ENCODE measurements at regions not wholly inside any gene's neighbourhood (a gene's known extent, or its start where the extent isn't known, plus 50 kb on each side); places are given as distances from the start of the nearest gene placed in this dataset.
A peak's percentile ranks its signal among the peaks of the same experiment; 100 is the strongest.

DNA sequence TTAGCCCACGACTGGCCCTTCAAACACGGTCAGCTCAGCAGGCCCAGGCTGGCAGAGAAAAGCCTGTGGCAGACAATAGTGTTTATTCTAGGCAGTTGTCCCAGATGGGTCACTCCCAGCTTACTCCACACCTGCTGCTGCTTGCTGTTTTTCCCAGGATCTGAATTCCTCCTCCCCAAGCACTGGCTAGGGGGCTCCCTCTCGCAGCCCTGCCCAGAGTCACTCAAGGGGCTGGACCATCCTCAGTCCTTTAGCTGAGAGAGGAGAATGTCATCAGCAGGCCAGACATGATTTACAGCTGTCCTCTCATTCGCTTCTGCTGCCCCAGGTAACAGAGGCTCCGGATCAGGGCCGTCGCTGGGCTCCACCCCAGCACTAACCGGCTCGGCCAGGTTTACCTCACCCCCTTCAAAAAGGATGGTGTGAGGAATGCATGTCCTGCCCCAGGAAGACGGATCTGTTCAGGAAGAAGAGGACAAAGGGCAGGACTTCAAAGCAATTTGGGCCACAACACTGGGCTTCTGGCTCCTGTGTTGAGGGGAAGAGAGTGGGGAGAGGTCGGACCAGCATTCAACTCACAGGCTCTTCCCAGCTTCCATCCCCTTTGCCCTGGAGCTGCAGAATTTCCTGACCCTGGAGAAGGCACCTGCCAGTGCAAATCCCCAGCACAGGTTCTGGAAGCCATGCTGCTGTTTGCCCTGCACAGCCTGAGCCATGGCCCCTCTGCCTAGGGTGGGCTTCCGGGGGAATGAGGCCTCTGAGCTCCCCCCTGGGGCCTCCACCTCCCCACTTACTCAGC lies 59.7 kb upstream of the BARX2 start:
- Histone ChIP-seq H3K4me3 (ENCODE audit: low read depth, low read length) (no peak overlapping the region), H3K27me3 (ENCODE audit: control insufficient read depth, insufficient read depth, low read length) (peaks cover 12% of the 10 kb centered on the region), H3K9me3 (ENCODE audit: control insufficient read depth, insufficient read depth, low read length) (no peaks in the 10 kb centered on the region), H3K27ac (ENCODE audit: low read depth, low read length) (no peak overlapping the region)
- CTCF ChIA-PET = interaction anchor here (0.9 kb wide), 1 partner anchor 16 kb away, joined by 6 read pairs; no protein-coding TSS in a partner anchor
- no peak for DNase-seq (ENCODE audit: low read depth, low spot score)
- POLR2A ChIA-PET = no interaction called here
- TF ChIP-seq CTCF (IDR thresholded peaks at IDR 0.05; ENCODE audit: low read depth, low read length) = no peak

- Histone ChIP-seq H3K9me3 (ENCODE audit: control insufficient read depth, insufficient read depth, low read length) (no peaks in the 10 kb centered on the region; the same call in 1 of the 2 replicates), H3K27ac (ENCODE audit: low read depth, low read length) (no peak overlapping the region), H3K4me3 (ENCODE audit: low read depth, low read length) (no peak overlapping the region), H3K27me3 (ENCODE audit: control insufficient read depth, insufficient read depth, low read length) (peaks cover 5% of the 10 kb centered on the region)
- no peak for DNase-seq (ENCODE audit: low read depth, low spot score)
- POLR2A ChIA-PET = no interaction called here
- CTCF ChIA-PET = interaction anchor here (1.3 to 1.4 kb wide), 2 partner anchors 19 to 197 kb away, joined by 3 to 4 read pairs; no protein-coding TSS in a partner anchor
- no peak for TF ChIP-seq CTCF (IDR thresholded peaks at IDR 0.05; ENCODE audit: low read depth, low read length)
Measured at GRCh38 chr11:129314371-129314770, 61.3 kb upstream of the BARX2 start.

GRCh38 chr11:129313541-129314297 lies 61.9 kb upstream of the BARX2 start:
- CTCF ChIA-PET = interaction anchor here (0.5 to 1.4 kb wide), 4 partner anchors 18 to 196 kb away, joined by 3 to 5 read pairs (median 4); no protein-coding TSS in a partner anchor
- POLR2A ChIA-PET = no interaction called here
- Histone ChIP-seq H3K9me3 (ENCODE audit: control insufficient read depth, insufficient read depth, low read length) (no peaks in the 10 kb centered on the region; the same call in 1 of the 2 replicates), H3K4me3 (ENCODE audit: low read depth, low read length) (peak overlapping the region; percentile 33), H3K27ac (ENCODE audit: low read depth, low read length) (no peak overlapping the region), H3K27me3 (ENCODE audit: control insufficient read depth, insufficient read depth, low read length) (peaks cover 5% of the 10 kb centered on the region)
- no peak for DNase-seq (ENCODE audit: low read depth, low spot score)
- no peak for TF ChIP-seq CTCF (IDR thresholded peaks at IDR 0.05; ENCODE audit: low read depth, low read length)

DNA sequence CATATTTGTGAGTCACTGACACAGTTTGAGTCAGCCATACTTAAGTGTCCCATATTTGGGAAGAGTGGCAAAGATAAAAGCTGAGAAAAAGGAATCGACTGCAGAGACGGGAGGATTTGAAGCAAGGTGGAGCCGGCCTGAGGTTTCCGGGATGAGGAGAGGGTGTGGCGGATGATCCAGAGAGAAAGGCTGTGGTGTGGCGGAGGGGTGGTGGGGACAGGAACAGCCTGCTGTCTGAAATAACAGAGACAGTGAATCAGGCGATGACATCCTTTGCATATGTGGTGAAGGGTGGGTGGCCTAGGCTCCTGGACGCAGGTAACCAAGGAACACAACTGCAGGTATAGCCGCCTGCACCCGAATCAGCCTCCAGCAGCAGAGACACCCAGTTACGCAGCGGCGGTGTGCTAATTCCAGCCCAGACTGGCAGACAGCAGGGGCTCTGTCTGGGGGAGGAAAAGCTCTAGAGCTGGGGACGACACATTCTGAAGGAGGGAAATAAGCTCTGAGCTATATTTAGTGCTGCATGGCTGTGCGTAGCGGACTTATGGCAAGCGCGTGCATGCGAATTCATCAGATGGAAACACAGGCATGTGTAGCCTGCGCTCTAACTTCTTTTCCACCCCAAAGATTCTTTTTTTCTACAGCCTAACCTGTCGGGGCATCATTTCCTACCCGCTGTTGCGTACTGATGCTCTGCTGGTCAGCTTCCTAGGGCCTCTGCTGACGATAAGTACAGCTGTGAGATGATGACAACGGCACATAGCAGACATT lies 62.7 kb upstream of the BARX2 start:
- Histone ChIP-seq H3K9me3 (ENCODE audit: control insufficient read depth, insufficient read depth, low read length) (no peaks in the 10 kb centered on the region; the same call in 1 of the 2 replicates), H3K27ac (ENCODE audit: low read depth, low read length) (no peak overlapping the region), H3K4me3 (ENCODE audit: low read depth, low read length) (peak overlapping the region; percentile 33), H3K27me3 (ENCODE audit: control insufficient read depth, insufficient read depth, low read length) (peaks cover 5% of the 10 kb centered on the region)
- ChIA-PET CTCF (interaction anchor here (0.7 to 1.4 kb wide), 4 partner anchors 19 to 196 kb away, joined by 4 to 5 read pairs (median 4); no protein-coding TSS in a partner anchor), POLR2A (no interaction called here)
- TF ChIP-seq CTCF (IDR thresholded peaks at IDR 0.05; ENCODE audit: low read depth, low read length) = no peak
- no peak for DNase-seq (ENCODE audit: low read depth, low spot score)
